Kidney epithelial cell (primary cell): ENCODE measurements at regions not wholly inside any gene's neighbourhood (a gene's known extent, or its start where the extent isn't known, plus 50 kb on each side); places are given as distances from the start of the nearest gene placed in this dataset.

Experiments used
- DNase-seq: peaks from one replicate; pipeline ENCODE4 v3.0.0-alpha.2; 2010; ENCODE audit warnings: low read depth
- H3K27me3 ChIP-seq: 2 replicates; pipeline ENCODE4 v1.6.0; 2011; ENCODE audit warnings: low read length; ENCODE audit not compliant: control insufficient read depth, insufficient read depth
- H3K36me3 ChIP-seq: 2 replicates; pipeline ENCODE4 v1.5.1; 2011; ENCODE audit warnings: low read length; ENCODE audit not compliant: control insufficient read depth, insufficient read depth
- H3K4me3 ChIP-seq: 2 replicates; pipeline ENCODE4 v1.5.1; 2011; ENCODE audit warnings: low read depth, mild to moderate bottlenecking, control low read depth, low read length
- CTCF ChIP-seq: IDR thresholded peaks from 2 replicates; pipeline ENCODE4 v1.5.1; 2011; ENCODE audit warnings: mild to moderate bottlenecking, moderate library complexity, low read length, control low read depth, inconsistent platforms; ENCODE audit not compliant: insufficient read depth, poor library complexity, severe bottlenecking

- DNase-seq = no peak
- H3K27me3 ChIP-seq = no peaks in the 10 kb centered on the region
- no peak for TF ChIP-seq CTCF
Observed at GRCh38 chr6:27528714-27529113, 55.8 kb upstream of the ZNF184 start.

More at GRCh38 chr6:27528714-27529113, 55.8 kb upstream of the ZNF184 start:
- Histone ChIP-seq H3K4me3 (no peak overlapping the region), H3K36me3 (no peaks in the 10 kb centered on the region)
